K562 (cell line): ENCODE measurements at regions not wholly inside any gene's neighbourhood (a gene's known extent, or its start where the extent isn't known, plus 50 kb on each side); places are given as distances from the start of the nearest gene placed in this dataset.

Experiments
- CREBBP ChIP-seq: IDR thresholded peaks from one replicate; pipeline ENCODE4 v1.6.1; 2012; ENCODE audit warnings: low read depth, mild to moderate bottlenecking, control low read depth, inconsistent platforms, low read length
- DACH1 ChIP-seq: fragments of 450-650 bp; IDR thresholded peaks from 2 replicates; pipeline ENCODE4 v1.6.1; 2018; ENCODE audit not compliant: partially characterized antibody
- HNRNPUL1 ChIP-seq: fragments of 200-400 bp; formaldehyde crosslinking; IDR thresholded peaks from 2 replicates; pipeline ENCODE4 v1.6.1; 2017; ENCODE audit warnings: low read length
- KLF6 ChIP-seq: fragments of 250-450 bp; sonication (Bioruptor Pico); IDR thresholded peaks from 2 replicates; pipeline ENCODE4 v1.4.0; 2020; ENCODE audit warnings: mild to moderate bottlenecking, moderate library complexity, borderline replicate concordance
- MAFG ChIP-seq: fragments of 450-650 bp; conservative IDR thresholded peaks from 2 replicates; pipeline ENCODE4 v1.6.1; 2016; ENCODE audit warnings: missing genetic modification characterization, missing compliant biosample characterization
- MCM7 ChIP-seq, 2 experiments: fragments of 450-650 bp; IDR thresholded peaks; 2 replicates each; pipeline ENCODE4 v1.6.1; 2016 to 2018
- PHB ChIP-seq: fragments of 250-450 bp; sonication (Bioruptor Pico); IDR thresholded peaks from 2 replicates; pipeline ENCODE4 v1.5.0; 2021
- PHF8 ChIP-seq: fragments of 200-600 bp; sonication (generic); IDR thresholded peaks from 2 replicates; pipeline ENCODE4 v1.6.1; 2012; ENCODE audit warnings: mixed run types, mild to moderate bottlenecking, inconsistent platforms, low read length, moderate library complexity, borderline replicate concordance
- SMC3 ChIP-seq: conservative IDR thresholded peaks from 2 replicates; pipeline ENCODE4 v1.6.1; 2011; ENCODE audit warnings: low read depth, low read length, improper control_type of control experiment; ENCODE audit not compliant: insufficient read depth
- SRF ChIP-seq, 2 experiments: fragments of 250-450, 450-650 bp in 1 of 2; sonication (Bioruptor Pico) in 1 of 2; sonication (generic) in 1 of 2; formaldehyde crosslinking; IDR thresholded peaks; 2 replicates each; pipeline versions ENCODE4 v1.5.0 to v1.5.1; 2020 to 2022; ENCODE audit warnings: mild to moderate bottlenecking in 1 of 2, missing genetic modification reagents in 1 of 2
- SRSF7 ChIP-seq: fragments of 200-400 bp; formaldehyde crosslinking; optimal IDR thresholded peaks from 2 replicates; pipeline ENCODE3; 2017; ENCODE audit warnings: mild to moderate bottlenecking, low read depth, low read length
- ZBTB7A ChIP-seq: IDR thresholded peaks from 2 replicates; pipeline ENCODE4 v1.6.1; 2011; ENCODE audit warnings: low read depth, mild to moderate bottlenecking, low read length, moderate library complexity, borderline replicate concordance; ENCODE audit not compliant: control insufficient read depth
- ZFX ChIP-seq: sonication (generic); formaldehyde crosslinking; IDR thresholded peaks from 2 replicates; pipeline ENCODE4 v1.8.0; 2022; ENCODE audit warnings: mild to moderate bottlenecking, missing genetic modification reagents, moderate library complexity
- ZNF224 ChIP-seq: sonication (generic); formaldehyde crosslinking; IDR thresholded peaks from 2 replicates; pipeline ENCODE4 v1.8.0; 2022; ENCODE audit warnings: mild to moderate bottlenecking, missing genetic modification reagents
- ZNF347 ChIP-seq: fragments of 450-650 bp; formaldehyde crosslinking; IDR thresholded peaks from 2 replicates; pipeline ENCODE4 v1.4.0; 2020; ENCODE audit warnings: low read depth, mild to moderate bottlenecking, moderate library complexity
- TF ChIP-seq, protein P1 (sequence below): fragments of 250-450 bp; sonication (Bioruptor Pico); IDR thresholded peaks from 2 replicates; pipeline ENCODE4 v1.5.0; 2022; ENCODE audit warnings: mild to moderate bottlenecking
- TF ChIP-seq, protein P2 (sequence below), 2 experiments: fragments of 450-650 bp in 1 of 2; sonication (generic) in 1 of 2; formaldehyde crosslinking; conservative IDR thresholded peaks; 2 replicates each; pipeline versions ENCODE4 v1.4.0 to v1.8.1; 2020 to 2022; ENCODE audit warnings: mild to moderate bottlenecking in 1 of 2, missing genetic modification reagents in 1 of 2
- TF ChIP-seq, protein P3 (sequence below), 2 experiments: fragments of 450-650 bp; conservative IDR thresholded peaks; 2 replicates each; pipeline ENCODE4 v1.6.1; 2017; ENCODE audit warnings: mild to moderate bottlenecking in 2 of 2, moderate library complexity in 2 of 2
- TF ChIP-seq, protein P4 (sequence below): IDR thresholded peaks from 3 replicates; pipeline ENCODE4 v1.6.1; 2011; ENCODE audit warnings: borderline replicate concordance, mild to moderate bottlenecking; ENCODE audit not compliant: insufficient read length, insufficient read depth

DNA sequence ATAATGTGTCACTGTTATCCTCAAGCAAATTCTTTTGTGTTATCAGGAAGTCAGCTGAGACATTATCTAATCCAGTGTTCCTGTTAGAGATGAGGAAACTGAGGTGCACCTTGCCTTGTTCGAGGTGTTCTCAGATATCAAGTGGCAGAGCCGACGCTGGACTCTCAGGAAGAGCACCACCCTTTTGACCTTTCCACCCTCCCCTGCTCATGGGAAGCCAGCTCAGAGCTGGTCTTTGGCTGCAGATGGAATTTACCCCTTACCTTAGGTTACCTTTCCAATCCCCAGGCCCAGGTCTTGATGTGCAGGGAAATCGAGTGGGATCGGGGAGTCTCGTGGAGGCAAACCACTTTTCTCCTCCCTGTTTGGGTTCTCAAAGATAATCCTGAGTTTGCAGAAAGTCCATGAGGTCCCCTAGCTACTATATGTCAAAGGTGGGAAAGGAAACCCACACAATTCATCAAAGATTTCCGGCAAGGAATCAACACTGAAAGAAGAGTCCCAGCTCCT is 62.9 kb upstream of the PIM1 start (continued):
- no peak for TF ChIP-seq SRF (CRISPR knock-in tag; IDR thresholded peaks at IDR 0.05)
- TF ChIP-seq KLF6: 0 out of 2 replicates have a peak, but pooled peaks have one; percentile 34
- TF ChIP-seq, protein P1, sequence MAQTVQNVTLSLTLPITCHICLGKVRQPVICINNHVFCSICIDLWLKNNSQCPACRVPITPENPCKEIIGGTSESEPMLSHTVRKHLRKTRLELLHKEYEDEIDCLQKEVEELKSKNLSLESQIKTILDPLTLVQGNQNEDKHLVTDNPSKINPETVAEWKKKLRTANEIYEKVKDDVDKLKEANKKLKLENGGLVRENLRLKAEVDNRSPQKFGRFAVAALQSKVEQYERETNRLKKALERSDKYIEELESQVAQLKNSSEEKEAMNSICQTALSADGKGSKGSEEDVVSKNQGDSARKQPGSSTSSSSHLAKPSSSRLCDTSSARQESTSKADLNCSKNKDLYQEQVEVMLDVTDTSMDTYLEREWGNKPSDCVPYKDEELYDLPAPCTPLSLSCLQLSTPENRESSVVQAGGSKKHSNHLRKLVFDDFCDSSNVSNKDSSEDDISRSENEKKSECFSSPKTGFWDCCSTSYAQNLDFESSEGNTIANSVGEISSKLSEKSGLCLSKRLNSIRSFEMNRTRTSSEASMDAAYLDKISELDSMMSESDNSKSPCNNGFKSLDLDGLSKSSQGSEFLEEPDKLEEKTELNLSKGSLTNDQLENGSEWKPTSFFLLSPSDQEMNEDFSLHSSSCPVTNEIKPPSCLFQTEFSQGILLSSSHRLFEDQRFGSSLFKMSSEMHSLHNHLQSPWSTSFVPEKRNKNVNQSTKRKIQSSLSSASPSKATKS (CRISPR knock-in tag): no peak
- no peak for TF ChIP-seq MAFG
- no peak for TF ChIP-seq ZNF347
- TF ChIP-seq ZBTB7A: no peak
- TF ChIP-seq, protein P2, sequence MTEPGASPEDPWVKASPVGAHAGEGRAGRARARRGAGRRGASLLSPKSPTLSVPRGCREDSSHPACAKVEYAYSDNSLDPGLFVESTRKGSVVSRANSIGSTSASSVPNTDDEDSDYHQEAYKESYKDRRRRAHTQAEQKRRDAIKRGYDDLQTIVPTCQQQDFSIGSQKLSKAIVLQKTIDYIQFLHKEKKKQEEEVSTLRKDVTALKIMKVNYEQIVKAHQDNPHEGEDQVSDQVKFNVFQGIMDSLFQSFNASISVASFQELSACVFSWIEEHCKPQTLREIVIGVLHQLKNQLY (CRISPR knock-in tag; conservative IDR thresholded peaks at IDR 0.05): no peak
- TF ChIP-seq PHB (CRISPR knock-in tag): no peak
- TF ChIP-seq, protein P3, sequence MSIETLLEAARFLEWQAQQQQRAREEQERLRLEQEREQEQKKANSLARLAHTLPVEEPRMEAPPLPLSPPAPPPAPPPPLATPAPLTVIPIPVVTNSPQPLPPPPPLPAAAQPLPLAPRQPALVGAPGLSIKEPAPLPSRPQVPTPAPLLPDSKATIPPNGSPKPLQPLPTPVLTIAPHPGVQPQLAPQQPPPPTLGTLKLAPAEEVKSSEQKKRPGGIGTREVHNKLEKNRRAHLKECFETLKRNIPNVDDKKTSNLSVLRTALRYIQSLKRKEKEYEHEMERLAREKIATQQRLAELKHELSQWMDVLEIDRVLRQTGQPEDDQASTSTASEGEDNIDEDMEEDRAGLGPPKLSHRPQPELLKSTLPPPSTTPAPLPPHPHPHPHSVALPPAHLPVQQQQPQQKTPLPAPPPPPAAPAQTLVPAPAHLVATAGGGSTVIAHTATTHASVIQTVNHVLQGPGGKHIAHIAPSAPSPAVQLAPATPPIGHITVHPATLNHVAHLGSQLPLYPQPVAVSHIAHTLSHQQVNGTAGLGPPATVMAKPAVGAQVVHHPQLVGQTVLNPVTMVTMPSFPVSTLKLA (conservative IDR thresholded peaks at IDR 0.05): 0 out of 4 replicates have a peak, but pooled peaks of 1 of the 2 experiments have one; percentile 6
- TF ChIP-seq, protein P4, sequence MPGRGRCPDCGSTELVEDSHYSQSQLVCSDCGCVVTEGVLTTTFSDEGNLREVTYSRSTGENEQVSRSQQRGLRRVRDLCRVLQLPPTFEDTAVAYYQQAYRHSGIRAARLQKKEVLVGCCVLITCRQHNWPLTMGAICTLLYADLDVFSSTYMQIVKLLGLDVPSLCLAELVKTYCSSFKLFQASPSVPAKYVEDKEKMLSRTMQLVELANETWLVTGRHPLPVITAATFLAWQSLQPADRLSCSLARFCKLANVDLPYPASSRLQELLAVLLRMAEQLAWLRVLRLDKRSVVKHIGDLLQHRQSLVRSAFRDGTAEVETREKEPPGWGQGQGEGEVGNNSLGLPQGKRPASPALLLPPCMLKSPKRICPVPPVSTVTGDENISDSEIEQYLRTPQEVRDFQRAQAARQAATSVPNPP: no peak
- no peak for TF ChIP-seq CREBBP
- TF ChIP-seq ZNF224 (CRISPR knock-in tag): no peak
- TF ChIP-seq PHF8: no peak
- TF ChIP-seq ZFX: no peak
- TF ChIP-seq SRSF7: no peak
- no peak for TF ChIP-seq MCM7 (IDR thresholded peaks at IDR 0.05)
- TF ChIP-seq DACH1: no peak
- no peak for TF ChIP-seq SMC3
- no peak for TF ChIP-seq HNRNPUL1
